ENCODE measurements at regions not wholly inside any gene's neighbourhood (a gene's known extent, or its start where the extent isn't known, plus 50 kb on each side); places are given as distances from the start of the nearest gene placed in this dataset.

DNA sequence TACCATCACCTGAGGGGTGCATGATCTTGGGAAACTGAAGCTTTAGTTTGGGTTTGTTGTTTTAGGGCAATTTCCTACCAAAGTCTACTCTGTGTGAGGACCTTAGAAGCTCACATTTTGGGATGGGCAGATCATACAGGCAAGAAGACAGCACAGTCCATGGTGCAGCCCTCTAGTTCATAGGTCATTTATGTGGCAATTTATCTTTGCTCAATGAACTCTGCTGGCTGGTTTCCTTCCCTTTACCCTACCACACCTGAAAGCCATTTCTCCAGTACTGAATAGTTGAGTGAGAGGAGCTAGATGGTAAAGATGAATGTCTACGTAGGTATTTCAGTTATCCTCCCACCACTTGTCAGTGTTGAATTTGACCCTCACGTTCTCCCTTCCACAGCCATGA lies 87.5 kb upstream of the KLF12 start:
- no peak overlapping the region for H2BK20ac ChIP-seq (ENCODE audit: low read length)
- H2BK120ac ChIP-seq (replicated peaks; ENCODE audit: low read depth, low read length), result no peak overlapping the region
- H4K5ac ChIP-seq (ENCODE audit: insufficient read length, low read depth, low read length), result no peak overlapping the region
- no peak overlapping the region for H3K9ac ChIP-seq (replicated peaks in 1 of 4; ENCODE audit: extremely low read depth in 1 of 4, low read depth in 3 of 4, low read length in 3 of 4)
- no peak for DNase-seq (ENCODE audit: low read depth in 1 of 2, low spot score in 2 of 2)
- H3K23ac ChIP-seq (ENCODE audit: insufficient read length), result no peak overlapping the region
- no peaks in the 10 kb centered on the region for H3K36me3 ChIP-seq (ENCODE audit: control insufficient read depth in 2 of 4, insufficient read depth in 4 of 4, low read length in 3 of 4)
- CTCF ChIA-PET (ENCODE audit: partially characterized antibody), result no interaction called here
- H3K4me2 ChIP-seq (ENCODE audit: insufficient read depth in 1 of 2, low read depth in 2 of 2, low read length in 2 of 2), result no peak overlapping the region
- H3K14ac ChIP-seq (ENCODE audit: insufficient read length), result no peak overlapping the region
- no peaks in the 10 kb centered on the region for H3K9me3 ChIP-seq (ENCODE audit: insufficient read depth in 2 of 2, low read depth in 1 of 2, low read length in 1 of 2)
- no peak for FAIRE-seq
- H3K18ac ChIP-seq (ENCODE audit: extremely low read depth, low read length), result no peak overlapping the region
- H2BK15ac ChIP-seq (ENCODE audit: low read length), result no peak overlapping the region
- no peaks in the 10 kb centered on the region for H3K23me2 ChIP-seq (ENCODE audit: low read depth, low read length)
- no peaks in the 10 kb centered on the region for H3K4me1 ChIP-seq (replicated peaks in 1 of 4; ENCODE audit: control insufficient read depth in 3 of 4, insufficient read depth in 4 of 4, low read length in 3 of 4)
- H3K4me3 ChIP-seq (ENCODE audit: extremely low read depth in 1 of 4, insufficient read depth in 2 of 4, low read depth in 3 of 4, low read length in 4 of 4), result no peak overlapping the region
- no peak overlapping the region for H3K56ac ChIP-seq (replicated peaks; ENCODE audit: insufficient read length, low read depth, low read length)
- H4K20me1 ChIP-seq (replicated peaks in 1 of 2; ENCODE audit: control insufficient read depth in 1 of 2, insufficient read depth in 2 of 2, low read length in 2 of 2), result no peaks in the 10 kb centered on the region
- H2BK5ac ChIP-seq (ENCODE audit: low read depth, low read length), result no peak overlapping the region
- no peak overlapping the region for H4K91ac ChIP-seq (replicated peaks; ENCODE audit: insufficient read length, low read length)
- H2BK12ac ChIP-seq (ENCODE audit: low read depth, low read length), result no peak overlapping the region
- H3K79me1 ChIP-seq (ENCODE audit: low read depth, low read length), result no peaks in the 10 kb centered on the region
- H4K8ac ChIP-seq (ENCODE audit: extremely low read depth, insufficient read depth, low read length), result no peak overlapping the region
- WGBS, 2 experiments (ENCODE audit: extremely low coverage in 1 of 2, insufficient coverage in 1 of 2, insufficient read length in 1 of 2, insufficient replicate concordance in 2 of 2, low coverage in 1 of 2, low lambda C conversion rate in 2 of 2, missing lambda C conversion rate in 1 of 2), result 90% methylated on average over 2 of the region's 2 CpGs; no CpG with 5 or more reads in 1 of the 2 experiments
- POLR2A ChIA-PET (ENCODE audit: partially characterized antibody), result no interaction called here
- H3K27ac ChIP-seq (ENCODE audit: low read depth, low read length), result no peak overlapping the region
- no peak for TF ChIP-seq TCF12 (IDR thresholded peaks at IDR 0.05; ENCODE audit: low read depth, low read length)
- TF ChIP-seq, protein P1, sequence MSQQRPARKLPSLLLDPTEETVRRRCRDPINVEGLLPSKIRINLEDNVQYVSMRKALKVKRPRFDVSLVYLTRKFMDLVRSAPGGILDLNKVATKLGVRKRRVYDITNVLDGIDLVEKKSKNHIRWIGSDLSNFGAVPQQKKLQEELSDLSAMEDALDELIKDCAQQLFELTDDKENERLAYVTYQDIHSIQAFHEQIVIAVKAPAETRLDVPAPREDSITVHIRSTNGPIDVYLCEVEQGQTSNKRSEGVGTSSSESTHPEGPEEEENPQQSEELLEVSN (IDR thresholded peaks at IDR 0.05), result no peak
- TF ChIP-seq NANOG (IDR thresholded peaks at IDR 0.05; ENCODE audit: insufficient read depth, low read depth, low read length, poor library complexity, severe bottlenecking), result no peak
- TF ChIP-seq, protein P2, sequence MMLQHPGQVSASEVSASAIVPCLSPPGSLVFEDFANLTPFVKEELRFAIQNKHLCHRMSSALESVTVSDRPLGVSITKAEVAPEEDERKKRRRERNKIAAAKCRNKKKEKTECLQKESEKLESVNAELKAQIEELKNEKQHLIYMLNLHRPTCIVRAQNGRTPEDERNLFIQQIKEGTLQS (IDR thresholded peaks at IDR 0.05; ENCODE audit: insufficient read depth, low read depth, low read length), result no peak
- no peak for TF ChIP-seq TEAD4 (IDR thresholded peaks at IDR 0.05; ENCODE audit: low read depth, low read length)
- no peak overlapping the region for H2AK5ac ChIP-seq (ENCODE audit: low read depth, low read length)
- H2AFZ ChIP-seq (ENCODE audit: low read length), result no peak overlapping the region
- no peak overlapping the region for H3K4ac ChIP-seq (replicated peaks; ENCODE audit: insufficient read length, low read depth, low read length)
- no peaks in the 10 kb centered on the region for H3K27me3 ChIP-seq (replicated peaks in 1 of 4; ENCODE audit: control insufficient read depth in 3 of 4, extremely low read depth in 1 of 4, insufficient read depth in 3 of 4, low read length in 3 of 4)
- no peaks in the 10 kb centered on the region for H3K79me2 ChIP-seq (ENCODE audit: control insufficient read depth in 1 of 2, insufficient read depth in 2 of 2, low read length in 2 of 2)
